NCI-H524 treated with DMSO at 0.1 percent for 48 hours (cell line): ENCODE measurements at regions not wholly inside any gene's neighbourhood (a gene's known extent, or its start where the extent isn't known, plus 50 kb on each side); places are given as distances from the start of the nearest gene placed in this dataset.
"Not testable (repeated sequence)": the region's sequence is repeated elsewhere in the genome, so short reads cannot be mapped to it uniquely, and the experiment has no call there.

Experiments used
- DNase-seq: peaks from one replicate; lab custom pipeline; 2025; lab: John Stamatoyannopoulos, UW

GRCh38 chr5:28926422-28926821 lies 1888.0 kb upstream of the CDH9 start:
- DNase-seq = no peak

- DNase-seq = no peak
Observed at GRCh38 chr5:28917631-28918030, 1879.2 kb upstream of the CDH9 start.

GRCh38 chr5:28914297-28914696 lies 1875.9 kb upstream of the CDH9 start:
- no peak for DNase-seq

- peak; percentile 13 for DNase-seq
Observed at GRCh38 chr5:28903643-28904042, 1865.3 kb upstream of the CDH9 start.

- DNase-seq = no peak
Observed at GRCh38 chr5:28896949-28897348, 1858.6 kb upstream of the CDH9 start.

- no peak for DNase-seq
Observed at GRCh38 chr5:28880936-28881335, 1842.5 kb upstream of the CDH9 start.

- no peak for DNase-seq
Observed at GRCh38 chr5:28877050-28877449, 1838.7 kb upstream of the CDH9 start.

GRCh38 chr5:28864006-28864405 lies 1825.6 kb upstream of the CDH9 start:
- DNase-seq = peak; percentile 75

- no peak for DNase-seq
Observed at GRCh38 chr5:28862860-28863196, 1824.4 kb upstream of the CDH9 start.

GRCh38 chr5:28862137-28862859 lies 1823.9 kb upstream of the CDH9 start:
- no peak for DNase-seq

- DNase-seq = no peak
Observed at GRCh38 chr5:28855626-28856025, 1817.2 kb upstream of the CDH9 start.

GRCh38 chr5:28850320-28850921 lies 1812.0 kb upstream of the CDH9 start:
- no peak for DNase-seq

GRCh38 chr5:28831042-28831441 lies 1792.7 kb upstream of the CDH9 start:
- DNase-seq = no peak

GRCh38 chr5:28823231-28823630 lies 1784.8 kb upstream of the CDH9 start:
- DNase-seq = no peak

GRCh38 chr5:28822071-28822470 lies 1783.7 kb upstream of the CDH9 start:
- no peak for DNase-seq

GRCh38 chr5:28810751-28811136 lies 1772.4 kb upstream of the CDH9 start:
- no peak for DNase-seq

GRCh38 chr5:28809811-28810750 lies 1771.7 kb upstream of the CDH9 start:
- DNase-seq = no peak

GRCh38 chr5:28808967-28809810 lies 1770.8 kb upstream of the CDH9 start:
- no peak for DNase-seq

- DNase-seq = no peak
Observed at GRCh38 chr5:28807195-28807729, 1768.9 kb upstream of the CDH9 start.

GRCh38 chr5:28799035-28799434 lies 1760.6 kb upstream of the CDH9 start:
- not testable (repeated sequence) for DNase-seq

- DNase-seq = no peak
Observed at GRCh38 chr5:28788954-28789353, 1750.6 kb upstream of the CDH9 start.
